GM13976 (cell line): ENCODE measurements at regions not wholly inside any gene's neighbourhood (a gene's known extent, or its start where the extent isn't known, plus 50 kb on each side); places are given as distances from the start of the nearest gene placed in this dataset.

Source experiments
- DNase-seq: peaks from one replicate; pipeline ENCODE4 v3.0.0; 2012; ENCODE audit warnings: low spot score
- in situ Hi-C: fragments of 300-500 bp; cut with MboI; formaldehyde crosslinking; loops from one replicate; pipeline ENCODE4 v1.12.0; 2022; ENCODE audit warnings: low sequenced_read_pairs, mixed read lengths, inconsistent platforms; ENCODE audit not compliant: unreplicated experiment
- TF ChIP-seq, protein P1 (sequence below): IDR thresholded peaks from 2 replicates; pipeline ENCODE4 v1.5.1; 2012; ENCODE audit warnings: borderline replicate concordance, mild to moderate bottlenecking; ENCODE audit not compliant: insufficient read depth; ENCODE audit errors: extremely low read depth, missing control alignments, control extremely low read depth

GRCh38 chr4:130110189-130110588 is 1014.2 kb downstream of the C4orf33 start:
- no peak for DNase-seq

GRCh38 chr4:130110770-130111169 is 1014.8 kb downstream of the C4orf33 start:
- in situ Hi-C loops: no loop called here

More at GRCh38 chr4:130110189-130110588, 1014.2 kb downstream of the C4orf33 start:
- in situ Hi-C loops: no loop called here
- TF ChIP-seq, protein P1, sequence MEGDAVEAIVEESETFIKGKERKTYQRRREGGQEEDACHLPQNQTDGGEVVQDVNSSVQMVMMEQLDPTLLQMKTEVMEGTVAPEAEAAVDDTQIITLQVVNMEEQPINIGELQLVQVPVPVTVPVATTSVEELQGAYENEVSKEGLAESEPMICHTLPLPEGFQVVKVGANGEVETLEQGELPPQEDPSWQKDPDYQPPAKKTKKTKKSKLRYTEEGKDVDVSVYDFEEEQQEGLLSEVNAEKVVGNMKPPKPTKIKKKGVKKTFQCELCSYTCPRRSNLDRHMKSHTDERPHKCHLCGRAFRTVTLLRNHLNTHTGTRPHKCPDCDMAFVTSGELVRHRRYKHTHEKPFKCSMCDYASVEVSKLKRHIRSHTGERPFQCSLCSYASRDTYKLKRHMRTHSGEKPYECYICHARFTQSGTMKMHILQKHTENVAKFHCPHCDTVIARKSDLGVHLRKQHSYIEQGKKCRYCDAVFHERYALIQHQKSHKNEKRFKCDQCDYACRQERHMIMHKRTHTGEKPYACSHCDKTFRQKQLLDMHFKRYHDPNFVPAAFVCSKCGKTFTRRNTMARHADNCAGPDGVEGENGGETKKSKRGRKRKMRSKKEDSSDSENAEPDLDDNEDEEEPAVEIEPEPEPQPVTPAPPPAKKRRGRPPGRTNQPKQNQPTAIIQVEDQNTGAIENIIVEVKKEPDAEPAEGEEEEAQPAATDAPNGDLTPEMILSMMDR: no peak

GRCh38 chr4:130124066-130124465 is 1028.1 kb downstream of the C4orf33 start:
- no peak for DNase-seq
- TF ChIP-seq, protein P1: no peak
- in situ Hi-C loops: no loop called here

More at GRCh38 chr4:130110770-130111169, 1014.8 kb downstream of the C4orf33 start:
- DNase-seq: no peak
- TF ChIP-seq, protein P1: no peak

GRCh38 chr4:130125467-130125866 is 1029.5 kb downstream of the C4orf33 start:
- in situ Hi-C loops: no loop called here
- TF ChIP-seq, protein P1: no peak
- no peak for DNase-seq

- TF ChIP-seq, protein P1: no peak
- no peak for DNase-seq
- in situ Hi-C loops: no loop called here
Observed at GRCh38 chr4:130127297-130127696, 1031.3 kb downstream of the C4orf33 start.

- no peak for DNase-seq
- TF ChIP-seq, protein P1: no peak
- in situ Hi-C loops: no loop called here
Observed at GRCh38 chr4:130131536-130131935, 1035.6 kb downstream of the C4orf33 start.

GRCh38 chr4:130141651-130142050 is 1045.7 kb downstream of the C4orf33 start:
- DNase-seq: no peak
- TF ChIP-seq, protein P1: no peak
- in situ Hi-C loops: no loop called here
